Heart left ventricle (tissue), 16 donors: ENCODE measurements at regions not wholly inside any gene's neighbourhood (a gene's known extent, or its start where the extent isn't known, plus 50 kb on each side); places are given as distances from the start of the nearest gene placed in this dataset.

Experiments
- ATAC-seq, 4 donors: fragments of 200-7000 bp; cut with Tn5 transposase; one replicate each; pipeline ENCODE4 v1.9.1; 2020 to 2022; ENCODE audit warnings: moderate library complexity in 4 of 4, mild to moderate bottlenecking in 3 of 4, moderate number of reproducible peaks in 1 of 4
- DNase-seq, 5 donors: peaks; one replicate each; pipeline ENCODE4 v3.0.0-alpha.2; 2020
- H3K27ac ChIP-seq, 12 donors: fragments of 200-600 bp; sonication (generic) in 4 of 12; one replicate each; pipeline versions ENCODE4 v1.5.0 to v1.8.0; 2016 to 2022; ENCODE audit warnings: mild to moderate bottlenecking in 2 of 12
- H3K27me3 ChIP-seq, 9 donors: fragments of 200-600 bp; sonication (generic) in 2 of 9; one replicate each; pipeline versions ENCODE4 v1.5.1 to v1.8.0; 2016 to 2022; ENCODE audit warnings: mild to moderate bottlenecking in 3 of 9
- H3K36me3 ChIP-seq, 9 donors: fragments of 200-600 bp; sonication (generic) in 2 of 9; one replicate each; pipeline versions ENCODE4 v1.5.0 to v1.8.0; 2018 to 2022; ENCODE audit warnings: mild to moderate bottlenecking in 2 of 9
- H3K4me1 ChIP-seq, 12 donors: fragments of 200-600 bp; sonication (generic) in 4 of 12; one replicate each; pipeline versions ENCODE4 v1.5.0 to v1.8.0; 2016 to 2022; ENCODE audit warnings: mild to moderate bottlenecking in 3 of 12
- H3K4me3 ChIP-seq, 12 donors: fragments of 200-600 bp; sonication (generic) in 4 of 12; one replicate each; pipeline versions ENCODE4 v1.5.0 to v1.8.0; 2017 to 2022; ENCODE audit warnings: mild to moderate bottlenecking in 9 of 12, moderate library complexity in 4 of 12
- H3K9me3 ChIP-seq, 12 donors: fragments of 200-600 bp; sonication (generic) in 4 of 12; one replicate each; pipeline versions ENCODE4 v1.5.0 to v1.8.0; 2016 to 2022; ENCODE audit warnings: mild to moderate bottlenecking in 1 of 12
- CTCF ChIP-seq, 12 donors: fragments of 200-600 bp; sonication (generic) in 4 of 12; IDR thresholded peaks; one replicate each; pipeline versions ENCODE4 v1.5.0 to v1.8.0; 2018 to 2022; ENCODE audit warnings: antibody characterized with exemption in 12 of 12, mild to moderate bottlenecking in 5 of 12
- POLR2A ChIP-seq, 2 donors: fragments of 450-650 bp; IDR thresholded peaks; one replicate each; pipeline ENCODE4 v1.6.1; 2017; ENCODE audit warnings: antibody characterized with exemption in 2 of 2, mild to moderate bottlenecking in 2 of 2, moderate library complexity in 2 of 2
- WGBS, 4 donors: extraction: QIAGEN DNeasy Blood & Tissue Kit in 2 of 4; methylation state at CpG; one replicate each; pipeline versions ENCODE4 v1.1.5 to v1.1.7; 2013 to 2018; 5-methylcytosine and 5-hydroxymethylcytosine counted together
- intact Hi-C, 10 donors: fragments of 100-400 bp; cut with DNase I; formaldehyde crosslinking; loops; one replicate each; pipeline versions ENCODE4 v1.11.1 to v1.14.2; 2022
- donor health status: ischemic (EF 13 %, LVEDD 7.1; RV severe dilation, severe dysfunction).
- donor health status: healthy with polysubstance abuse.
- donor health status: DM: no; HTN: yes; CAD: no.
- donor health status: DM: no; HTN: no; CAD: no.
- donor health status: ischemic (EF 25% LVEDD 6.9; RV normal size, moderate dysfunction).
- donor health status: ischemic (EF 25% LVEDD 5.7; RV mildly dilated, moderate dysfunction).
- donor health status: healthy.
- donor health status: DM: yes; HTN: yes; CAD: no.
- donor health status: ischemic (EF 35%, LVEDD 5.7; RV mildly dilated, moderate dysfunction).
- donor health status: nonischemic (EF 11% LVEDD 7.7; RV severe dilation, severe dysfunction).
- donor health status: DM: yes; HTN: yes; CAD: no.
- donor health status: PGD.
- donor health status: ischemic (EF 29% LVEDD 5.4; RV normal size, mild dysfunction).
- donor health status: nonischemic (EF 23%, LVEDD 6.1; RV moderate dilation, normal function).

- Histone ChIP-seq H3K36me3 (no peaks in the 10 kb centered on the region), H3K27ac (no peak overlapping the region), H3K9me3 (peaks cover 0 to 9% (median 0%) of the 10 kb centered on the region in 12 donors), H3K4me1 (no peaks in the 10 kb centered on the region), H3K4me3 (no peak overlapping the region), H3K27me3 (peaks cover 0 to 4% (median 0%) of the 10 kb centered on the region in 9 donors)
- 72 to 82% (median 77%) methylated on average over 10 of the region's 10 CpGs for WGBS, 4 donors
- DNase-seq (no peak), ATAC-seq (no peak)
- intact Hi-C loops = no loop called here
- TF ChIP-seq POLR2A (IDR thresholded peaks at IDR 0.05) = no peak
- no peak for TF ChIP-seq CTCF (IDR thresholded peaks at IDR 0.05)
Observed at GRCh38 chr4:189506080-189506479, 434.6 kb upstream of the FRG1 start.

GRCh38 chr4:189507060-189507459, 433.6 kb upstream of the FRG1 start:
- intact Hi-C loops = no loop called here
- Histone ChIP-seq H3K36me3 (no peaks in the 10 kb centered on the region), H3K4me1 (no peaks in the 10 kb centered on the region), H3K9me3 (peaks cover 0 to 9% (median 0%) of the 10 kb centered on the region in 12 donors), H3K27me3 (peaks cover 0 to 4% (median 0%) of the 10 kb centered on the region in 9 donors), H3K4me3 (no peak overlapping the region), H3K27ac (no peak overlapping the region)
- 89 to 95% (median 92%) methylated on average over 2 of the region's 2 CpGs for WGBS, 4 donors
- TF ChIP-seq POLR2A (IDR thresholded peaks at IDR 0.05) (no peak), CTCF (IDR thresholded peaks at IDR 0.05) (no peak)
- DNase-seq (no peak), ATAC-seq (no peak)

GRCh38 chr4:189510601-189511000, 430.1 kb upstream of the FRG1 start:
- DNase-seq (no peak), ATAC-seq (no peak)
- intact Hi-C loops = no loop called here
- Histone ChIP-seq H3K9me3 (peaks cover 0 to 9% (median 0%) of the 10 kb centered on the region in 12 donors), H3K36me3 (no peaks in the 10 kb centered on the region), H3K4me1 (no peaks in the 10 kb centered on the region), H3K4me3 (no peak overlapping the region), H3K27me3 (no peaks in the 10 kb centered on the region), H3K27ac (no peak overlapping the region)
- no peak for TF ChIP-seq POLR2A (IDR thresholded peaks at IDR 0.05)
- TF ChIP-seq CTCF (IDR thresholded peaks at IDR 0.05) = no peak
- 76 to 83% (median 82%) methylated on average over 1 of the region's 1 CpG for WGBS, 4 donors

- no peak for DNase-seq
- 87 to 92% (median 91%) methylated on average over 10 of the region's 10 CpGs for WGBS, 4 donors
- Histone ChIP-seq H3K4me3 (no peak overlapping the region), H3K9me3 (peaks cover 0 to 9% (median 0%) of the 10 kb centered on the region in 12 donors), H3K36me3 (no peaks in the 10 kb centered on the region), H3K27me3 (no peaks in the 10 kb centered on the region), H3K27ac (no peak overlapping the region), H3K4me1 (no peaks in the 10 kb centered on the region)
- TF ChIP-seq POLR2A (IDR thresholded peaks at IDR 0.05) = no peak
- TF ChIP-seq CTCF (IDR thresholded peaks at IDR 0.05) = no peak
- ATAC-seq = no peak
- intact Hi-C loops = no loop called here
Observed at GRCh38 chr4:189511581-189511980, 429.1 kb upstream of the FRG1 start.
